Stimulated activated CD4-positive, alpha-beta T cell treated with anti-CD3 and anti-CD28 coated beads, TNF-alpha, amount 100 ng/mL, for 24 hours (primary cell): ENCODE measurements at regions not wholly inside any gene's neighbourhood (a gene's known extent, or its start where the extent isn't known, plus 50 kb on each side); places are given as distances from the start of the nearest gene placed in this dataset.

ENCODE experiments used
- DNase-seq, 3 experiments: peaks; one replicate each; pipeline ENCODE4 v3.0.0-alpha.2; 2020; ENCODE audit warnings: low read depth in 3 of 3

DNA sequence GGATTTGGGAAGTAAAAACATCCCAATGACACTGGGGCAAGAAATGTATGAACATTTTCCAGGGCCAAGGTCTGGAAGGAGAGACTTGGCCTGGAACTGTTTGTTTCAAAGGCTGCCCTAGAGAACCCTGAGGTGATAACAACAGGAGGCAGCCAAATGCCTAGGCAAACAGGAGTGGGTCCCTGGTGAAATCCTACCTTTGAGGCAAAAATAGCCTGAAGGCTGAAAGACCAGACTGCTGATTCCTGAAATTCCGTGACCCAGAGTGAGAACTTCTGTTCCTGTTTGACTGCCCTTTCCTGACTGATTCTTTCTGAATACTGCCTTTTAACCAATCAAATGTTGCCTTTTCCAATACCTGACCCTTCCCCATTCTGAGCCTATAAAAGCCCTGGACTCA lies 196.4 kb downstream of the NSUN3 start:
- no peak for DNase-seq

DNA sequence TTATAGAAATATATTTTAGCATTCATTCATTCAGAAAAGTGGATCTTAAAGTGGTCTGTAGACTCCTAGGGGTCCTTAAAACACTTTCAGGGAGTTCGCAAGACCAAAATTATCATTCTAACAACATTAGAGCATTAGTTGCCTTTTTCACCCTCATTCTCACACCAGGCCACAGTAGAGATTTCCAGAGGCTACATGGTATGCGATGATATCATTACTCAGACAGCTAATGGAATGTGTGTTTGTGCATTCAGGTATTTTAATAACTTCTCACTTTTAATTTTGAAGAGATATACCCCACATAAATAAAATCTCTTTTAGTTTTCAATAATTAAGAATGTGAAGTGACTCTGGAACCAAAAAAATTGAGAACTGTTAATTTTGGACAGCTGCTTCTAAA lies 206.9 kb downstream of the NSUN3 start:
- no peak for DNase-seq

DNA sequence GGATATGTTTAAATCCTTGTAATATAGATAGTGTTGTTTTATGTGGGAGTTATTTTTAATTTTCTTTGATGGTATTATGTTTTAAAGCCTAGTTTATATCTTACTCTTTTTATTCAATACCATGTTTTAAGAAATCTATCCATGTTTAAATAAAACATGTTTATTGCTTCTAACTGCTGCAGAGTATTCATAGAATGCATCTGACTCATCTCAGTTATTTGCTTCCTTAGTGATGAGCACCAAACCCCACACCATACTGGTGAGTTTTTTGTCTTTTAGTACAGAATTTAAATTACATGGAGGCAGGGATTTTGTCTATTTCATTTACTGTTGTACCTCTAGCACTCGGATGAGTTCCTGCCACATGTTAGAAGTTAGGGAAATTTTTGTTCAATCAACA lies 209.2 kb downstream of the NSUN3 start:
- DNase-seq: no peak

DNA sequence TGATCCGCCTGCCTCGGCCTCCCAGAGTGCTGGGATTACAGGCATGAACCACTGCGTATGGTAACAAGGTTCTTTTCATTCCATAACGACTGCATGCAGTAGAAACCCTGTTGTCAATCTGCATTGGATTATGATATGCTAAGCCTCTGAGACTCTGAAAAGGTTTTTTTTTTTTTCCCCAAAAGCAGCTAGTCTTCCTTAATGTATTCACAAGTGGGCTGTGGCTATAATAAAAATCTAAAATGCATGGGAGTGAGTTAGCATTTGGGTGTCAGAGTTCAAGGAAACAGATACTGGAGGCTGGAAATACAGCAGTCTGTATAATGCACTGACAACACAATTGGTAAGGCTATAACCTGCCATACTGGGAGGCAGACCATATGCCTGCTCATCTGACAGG lies 218.1 kb downstream of the NSUN3 start:
- no peak for DNase-seq

DNA sequence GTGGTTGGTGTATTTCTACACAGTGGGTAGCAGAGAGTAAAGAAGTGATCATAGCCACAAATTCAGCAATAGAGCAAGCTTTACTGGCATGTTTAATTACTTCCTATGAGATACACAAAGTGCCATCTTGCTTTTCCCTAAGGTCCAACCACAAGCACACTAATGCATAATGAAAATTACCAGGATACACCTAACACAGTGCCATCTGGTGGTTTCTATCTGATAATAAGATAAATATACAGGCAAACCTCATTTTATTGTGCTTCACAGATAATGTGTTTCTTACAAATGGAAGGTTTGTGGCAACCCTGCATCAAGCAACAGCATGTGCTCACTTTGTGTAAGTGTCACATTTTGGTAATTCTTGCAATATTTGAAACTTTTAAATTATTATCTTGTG lies 223.0 kb downstream of the NSUN3 start:
- no peak for DNase-seq

DNA sequence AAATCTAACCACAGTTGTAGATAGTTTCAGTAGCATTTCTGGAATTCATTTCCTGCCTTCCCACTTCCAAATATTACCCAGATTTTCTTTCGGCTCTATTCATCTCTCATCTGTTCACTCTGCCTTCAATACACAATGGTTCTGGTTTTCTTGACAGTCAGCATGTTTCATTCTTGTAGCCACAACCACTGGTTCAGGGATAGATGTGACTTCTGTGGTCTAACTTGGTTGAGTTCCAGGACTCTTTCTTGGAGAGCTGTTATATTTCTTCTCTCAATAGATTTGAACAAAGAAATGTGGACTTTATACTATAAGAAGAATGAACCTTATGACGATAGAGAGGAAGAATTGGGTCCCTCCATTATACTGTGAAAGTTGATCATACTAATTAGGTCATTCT lies 228.8 kb downstream of the NSUN3 start:
- no peak for DNase-seq

DNA sequence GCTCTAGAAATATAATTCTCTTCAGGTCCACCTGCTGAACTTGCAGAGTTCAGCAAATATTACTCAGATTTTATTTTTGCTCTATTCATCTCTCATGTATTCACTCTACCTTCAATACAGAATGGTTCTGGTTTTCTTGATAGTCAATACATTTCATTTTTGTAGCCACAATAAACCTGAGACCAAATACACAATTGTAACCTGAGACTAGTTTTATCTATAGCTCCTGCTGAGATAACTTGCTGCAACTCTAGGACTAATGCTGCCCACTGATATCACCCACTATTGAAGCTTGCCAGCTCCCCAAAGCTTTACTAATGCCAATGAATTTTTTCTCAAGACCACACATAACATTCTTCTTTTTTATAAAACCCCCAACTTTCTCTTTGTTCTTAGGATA lies 229.3 kb downstream of the NSUN3 start:
- DNase-seq: no peak

DNA sequence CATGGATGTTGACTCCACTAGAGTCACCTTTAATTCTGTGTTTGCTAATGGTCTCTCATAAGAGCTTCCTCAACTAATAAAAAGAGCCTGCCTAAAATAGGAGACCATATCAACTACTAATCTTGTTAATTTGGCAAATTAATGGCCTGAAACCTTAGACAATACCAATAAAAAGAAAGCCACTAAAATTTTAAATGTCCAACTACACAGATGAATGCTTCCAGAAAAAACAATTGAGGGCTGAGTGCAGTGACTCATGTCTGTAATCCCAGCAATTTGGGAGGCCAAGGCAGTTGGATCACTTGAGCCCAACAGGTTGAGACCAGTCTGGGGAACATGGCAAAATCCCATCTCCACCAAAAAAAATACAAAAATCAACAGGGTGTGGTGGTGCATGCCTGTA lies 230.9 kb downstream of the NSUN3 start:
- no peak for DNase-seq

DNA sequence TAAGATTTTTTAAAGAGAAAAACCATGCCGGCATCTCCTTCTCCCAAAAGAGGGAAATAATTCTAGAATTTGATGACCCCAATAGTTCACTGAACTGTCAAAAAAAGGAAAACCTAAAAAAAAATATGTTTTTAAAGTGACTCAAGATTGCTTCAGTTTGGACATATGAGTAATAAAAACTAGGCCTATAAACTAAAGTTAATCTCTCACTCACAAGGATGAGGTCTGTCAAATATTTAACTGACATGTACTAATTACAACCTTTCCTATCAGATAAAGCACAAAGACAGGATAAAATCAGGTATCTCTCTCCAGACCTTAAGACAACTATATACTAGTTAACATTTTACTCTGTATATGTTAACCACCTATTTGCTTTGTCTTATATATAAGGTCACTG lies 231.9 kb downstream of the NSUN3 start:
- DNase-seq: no peak

DNA sequence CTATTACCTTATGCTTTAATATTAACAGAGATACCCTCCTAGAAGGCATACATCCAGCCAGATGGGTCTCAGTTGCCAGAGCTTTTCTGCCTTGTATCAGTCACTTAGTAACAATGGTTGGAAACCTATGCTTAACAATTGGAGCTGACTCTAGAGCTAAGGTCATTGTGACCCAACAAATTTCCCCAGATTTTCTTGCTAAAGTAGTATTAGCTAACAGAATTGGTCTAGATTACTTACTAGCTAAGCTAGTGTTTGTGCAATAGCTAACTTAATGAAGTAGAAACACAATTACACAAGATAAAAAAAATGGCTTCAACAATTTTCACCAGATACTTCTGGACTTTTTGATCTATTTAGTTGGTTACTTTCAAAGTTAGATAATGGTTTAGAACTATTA lies 236.9 kb downstream of the NSUN3 start:
- DNase-seq: no peak

DNA sequence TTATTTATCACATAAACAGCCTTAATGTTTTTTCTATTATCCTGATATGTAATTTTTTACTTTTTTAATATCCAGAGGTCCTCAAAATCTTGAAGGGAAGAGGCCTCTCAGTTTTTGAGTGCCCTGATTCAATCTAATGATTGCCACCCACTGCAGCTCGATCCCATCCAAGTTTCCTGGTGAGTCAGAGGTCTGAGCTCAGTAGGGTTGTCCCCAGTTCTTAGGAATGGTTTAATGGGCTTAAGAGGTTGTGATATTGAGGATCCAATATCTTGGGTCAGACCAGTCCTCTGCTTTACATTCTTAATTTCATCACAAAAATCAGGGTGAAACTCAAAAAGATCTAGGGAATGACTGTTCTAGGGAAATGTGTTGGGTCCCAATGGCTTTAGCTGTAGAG lies 238.5 kb downstream of the NSUN3 start:
- no peak for DNase-seq

DNA sequence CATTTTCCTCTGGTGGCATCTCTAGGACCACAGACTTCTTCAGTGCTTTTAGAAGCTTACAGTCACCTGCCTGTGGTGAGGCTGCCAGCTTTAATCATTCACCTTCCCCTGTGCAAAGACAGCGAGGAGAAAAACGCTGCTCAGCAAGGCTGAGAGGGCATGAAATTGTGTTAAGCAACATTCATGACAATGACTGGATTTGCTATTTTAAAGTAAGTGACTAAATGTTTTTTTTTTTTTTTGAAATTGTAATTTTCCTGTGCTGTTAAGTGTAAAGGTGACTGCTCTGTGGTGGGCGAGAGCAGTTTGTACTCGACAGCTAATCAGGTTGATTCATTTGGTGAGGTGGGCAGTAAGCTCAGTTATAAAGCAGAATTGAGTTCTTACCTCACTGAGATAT lies 240.4 kb downstream of the NSUN3 start:
- no peak for DNase-seq

DNA sequence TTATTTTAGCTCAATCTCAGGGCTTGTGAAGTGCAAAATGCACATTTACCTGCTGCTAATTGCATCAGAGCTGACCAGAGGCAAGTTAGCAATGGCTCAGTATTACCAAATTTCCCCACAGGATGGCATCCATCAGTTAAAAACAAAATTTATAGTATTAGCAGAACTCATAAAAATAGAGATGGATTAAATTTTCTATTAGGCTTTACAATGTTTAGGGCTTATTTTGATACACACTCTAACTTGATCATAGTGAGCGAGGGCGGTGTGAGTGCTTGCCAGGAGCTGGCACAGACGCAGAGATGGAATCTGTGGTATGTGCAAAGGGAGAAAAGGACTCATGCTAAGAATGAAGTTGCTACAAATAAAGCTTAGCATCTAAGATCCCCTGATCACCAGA lies 241.0 kb downstream of the NSUN3 start:
- DNase-seq: no peak

DNA sequence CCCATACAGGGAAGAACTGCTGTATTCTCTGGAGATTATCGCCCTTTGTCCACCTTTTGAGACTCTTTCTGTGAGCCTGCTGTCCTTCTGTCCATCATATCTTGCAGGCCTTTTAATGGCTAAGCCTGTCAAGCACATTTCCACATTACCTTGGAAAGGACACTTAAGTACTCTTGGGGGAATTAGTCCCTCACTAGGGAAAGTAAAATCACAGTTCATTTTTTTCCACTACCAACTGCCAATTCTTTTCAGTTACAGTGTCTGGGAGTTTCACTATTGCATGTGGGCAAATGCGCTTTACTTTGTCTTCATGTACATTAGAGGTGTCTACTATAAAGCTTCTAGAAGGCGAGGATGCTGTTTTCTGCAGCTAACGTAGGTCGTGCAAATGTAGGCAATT lies 242.1 kb downstream of the NSUN3 start:
- DNase-seq: no peak

DNA sequence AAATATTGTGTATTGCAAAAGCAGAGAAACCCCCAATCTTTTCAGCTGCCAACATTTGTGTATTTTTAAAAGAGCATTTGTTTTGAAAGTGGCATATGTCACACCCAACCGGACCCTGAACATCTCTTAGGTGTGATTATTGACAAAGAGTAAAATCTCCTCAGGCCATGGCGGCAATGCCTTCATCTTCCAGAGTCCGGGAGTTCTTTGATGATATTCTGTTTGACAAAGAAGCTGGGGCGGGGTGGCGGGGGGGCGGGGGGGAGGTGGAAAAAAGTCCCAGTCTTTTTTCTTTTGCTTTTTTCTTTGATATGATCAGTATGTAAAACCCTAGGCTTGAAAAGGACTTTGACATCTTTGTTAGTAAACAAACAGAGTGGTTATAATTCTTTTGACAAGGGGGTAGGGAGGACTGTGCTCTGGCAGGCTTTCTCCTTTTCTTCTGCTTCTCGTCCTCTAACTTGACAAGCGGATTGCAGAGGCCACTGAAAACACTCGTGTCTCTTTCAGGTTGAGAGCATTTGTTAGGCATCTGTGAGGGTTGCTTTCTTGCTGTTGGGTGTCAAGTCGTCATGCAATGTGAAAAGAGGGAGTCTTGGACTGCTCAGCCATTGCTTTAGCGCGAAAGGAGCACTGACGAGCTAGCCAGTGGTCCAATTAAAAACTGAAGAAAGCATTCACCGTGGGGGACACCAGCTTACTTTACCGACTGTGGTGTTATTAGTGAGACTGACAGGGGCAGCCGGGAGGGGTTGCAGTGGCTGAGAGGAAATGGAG lies 243.2 kb downstream of the NSUN3 start:
- DNase-seq: no peak

DNA sequence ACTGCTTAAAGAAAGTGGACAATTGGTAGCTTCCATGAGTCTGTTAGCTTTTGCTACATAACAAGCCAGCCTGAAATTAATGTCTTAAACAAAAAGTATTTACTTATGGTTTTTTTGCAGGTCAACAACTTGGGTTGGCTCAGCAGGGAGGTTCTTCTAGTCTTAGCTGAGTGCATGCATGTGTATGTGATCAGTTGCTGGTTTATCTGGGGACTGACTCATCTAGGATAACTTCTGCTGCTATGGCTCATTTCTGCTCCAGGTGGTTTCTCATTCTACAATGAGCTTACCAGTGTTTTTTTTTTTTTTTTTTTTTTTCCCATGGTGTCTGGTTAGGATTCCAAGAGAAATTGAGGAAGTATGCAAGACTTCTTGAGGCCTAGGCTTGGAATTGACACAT lies 244.7 kb downstream of the NSUN3 start:
- no peak for DNase-seq

DNA sequence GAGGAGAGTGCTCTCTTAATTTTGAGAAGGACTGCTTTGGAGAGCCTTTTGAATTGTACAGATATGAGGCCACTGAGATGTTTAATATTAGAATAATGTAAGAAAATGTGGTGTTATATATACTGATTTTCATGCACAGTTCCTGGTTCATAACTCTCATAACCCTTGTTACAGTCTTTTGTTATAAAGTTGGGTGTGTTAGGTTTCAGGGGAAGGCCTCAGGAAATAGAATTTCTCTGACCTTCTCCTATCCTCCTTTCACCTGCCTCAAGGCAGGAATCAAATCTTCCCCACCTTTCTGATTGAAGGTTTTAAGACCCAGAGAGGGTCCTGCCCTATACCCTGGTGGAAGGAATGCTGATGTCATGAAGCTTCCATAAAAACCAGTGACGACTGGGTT lies 245.9 kb downstream of the NSUN3 start:
- DNase-seq: no peak

DNA sequence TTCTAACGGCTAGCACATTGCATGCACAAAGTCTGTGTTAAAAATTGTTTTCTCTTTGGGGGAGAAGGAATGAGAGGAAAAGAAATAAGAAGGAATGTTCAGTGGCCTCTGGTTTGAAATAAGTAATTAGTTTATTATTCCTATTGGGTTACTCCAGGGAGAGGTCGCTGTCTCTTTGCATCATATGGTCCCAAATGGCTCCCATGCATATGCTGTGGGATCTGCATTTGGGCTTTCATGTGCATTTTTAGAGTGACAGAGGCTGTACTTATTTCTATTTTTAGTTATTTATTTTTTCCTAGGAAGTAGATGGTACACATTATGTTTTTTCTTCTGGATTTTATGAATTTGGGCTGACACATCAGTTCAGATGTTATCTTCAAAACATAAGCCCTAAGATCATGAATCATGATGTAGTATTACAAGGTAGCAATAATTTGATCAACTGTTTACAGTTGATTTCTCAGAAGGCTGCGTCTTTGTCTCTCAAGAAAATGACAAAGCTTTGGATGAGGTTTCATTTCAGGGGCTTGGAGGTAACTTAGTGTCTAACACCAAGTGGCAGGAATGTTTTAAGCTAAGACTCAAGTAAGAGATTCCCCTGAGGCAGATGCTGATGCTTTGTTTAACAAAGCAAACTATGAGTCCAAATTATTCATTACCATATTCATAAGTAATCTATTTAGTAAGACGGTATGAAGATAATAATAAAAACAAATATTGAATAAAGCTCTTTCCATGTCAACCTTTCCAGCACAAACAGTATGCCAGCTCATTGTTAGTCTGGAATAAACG lies 247.7 kb downstream of the NSUN3 start:
- no peak for DNase-seq

DNA sequence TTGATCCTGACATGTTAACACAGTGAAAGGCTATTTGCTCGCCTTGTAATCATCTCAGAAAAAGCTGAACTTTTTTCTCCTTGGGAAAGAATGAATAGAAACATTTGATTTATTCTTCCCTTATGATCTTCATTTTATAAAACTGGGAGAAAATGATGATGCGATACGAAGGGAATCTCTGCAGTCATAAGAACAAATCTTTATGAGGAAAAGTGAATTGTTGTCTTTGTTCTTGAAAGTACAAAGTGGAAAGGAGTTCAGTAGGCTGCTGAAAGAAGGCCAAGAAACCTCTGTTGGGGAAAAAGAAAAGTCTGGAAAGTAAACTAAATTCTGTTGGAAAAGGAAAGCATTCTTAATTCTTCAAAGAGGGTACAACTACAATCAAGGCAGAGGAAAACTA lies 248.8 kb downstream of the NSUN3 start:
- no peak for DNase-seq

DNA sequence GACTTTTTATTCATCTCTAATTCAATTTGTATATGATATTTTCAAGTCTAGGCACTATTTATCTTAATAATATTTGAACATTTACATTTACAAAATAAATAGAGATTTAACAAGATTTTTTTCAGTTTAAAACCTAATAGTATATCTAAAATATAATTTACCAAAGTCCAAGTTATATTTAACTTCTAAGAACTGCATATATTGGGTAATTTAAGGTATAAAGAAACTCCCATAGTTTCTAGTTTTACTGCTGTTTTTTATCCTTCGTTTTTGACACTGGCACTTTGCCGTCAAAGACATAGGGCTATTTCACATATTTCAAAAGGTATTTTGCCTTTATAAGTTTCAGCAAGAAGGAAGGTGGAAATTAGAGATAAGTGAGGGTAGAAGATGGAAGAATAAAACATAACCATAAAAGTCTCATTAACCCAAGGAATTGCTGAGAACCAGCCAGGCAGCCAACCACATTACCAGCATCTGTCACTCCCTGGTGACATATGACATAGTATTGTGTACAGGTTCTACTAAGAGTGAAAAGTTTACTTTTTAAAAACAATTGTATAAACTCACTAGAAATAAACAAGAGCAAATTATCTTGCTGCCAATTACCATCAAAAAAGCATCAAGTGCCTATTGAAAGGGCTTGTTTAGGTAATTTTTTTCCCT lies 251.5 kb downstream of the NSUN3 start:
- DNase-seq: no peak

DNA sequence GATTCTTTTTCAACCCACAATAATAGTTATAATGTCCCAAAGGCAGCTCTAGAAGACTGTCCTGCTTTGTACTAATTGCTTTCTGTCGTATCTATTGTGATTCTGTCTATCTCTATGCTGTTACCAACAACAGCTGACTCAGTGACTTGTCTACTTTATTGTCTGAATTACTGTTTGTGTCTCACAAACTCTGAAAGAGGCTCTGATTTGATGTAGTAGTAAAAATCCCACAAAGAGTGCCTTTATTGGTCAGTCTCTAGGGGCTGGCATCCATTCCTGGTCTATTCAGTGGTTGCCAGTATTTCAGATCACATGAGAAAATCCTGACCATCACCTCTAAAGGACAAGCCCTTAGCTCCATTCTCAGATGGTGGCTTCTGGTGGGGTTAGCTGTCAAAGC lies 254.2 kb downstream of the NSUN3 start:
- no peak for DNase-seq

DNA sequence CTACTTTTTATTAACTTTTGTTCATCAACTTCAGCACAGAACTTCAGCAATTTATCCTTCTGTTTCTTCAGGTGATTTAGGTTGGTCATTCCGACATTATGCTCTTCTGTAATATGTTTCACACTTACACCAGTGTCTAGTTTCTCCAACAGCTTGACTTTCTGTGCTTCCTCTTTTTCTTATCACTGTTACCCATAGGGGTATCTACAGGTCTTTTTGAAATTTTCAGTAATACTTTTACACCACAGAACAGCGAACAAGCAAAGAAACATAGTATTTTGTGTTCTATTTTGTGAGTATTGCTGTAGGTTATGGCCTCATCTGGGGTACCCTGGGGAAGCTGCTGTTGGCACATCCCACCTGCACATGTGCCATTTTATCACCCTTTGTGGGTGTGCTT lies 260.7 kb downstream of the NSUN3 start:
- DNase-seq: no peak

DNA sequence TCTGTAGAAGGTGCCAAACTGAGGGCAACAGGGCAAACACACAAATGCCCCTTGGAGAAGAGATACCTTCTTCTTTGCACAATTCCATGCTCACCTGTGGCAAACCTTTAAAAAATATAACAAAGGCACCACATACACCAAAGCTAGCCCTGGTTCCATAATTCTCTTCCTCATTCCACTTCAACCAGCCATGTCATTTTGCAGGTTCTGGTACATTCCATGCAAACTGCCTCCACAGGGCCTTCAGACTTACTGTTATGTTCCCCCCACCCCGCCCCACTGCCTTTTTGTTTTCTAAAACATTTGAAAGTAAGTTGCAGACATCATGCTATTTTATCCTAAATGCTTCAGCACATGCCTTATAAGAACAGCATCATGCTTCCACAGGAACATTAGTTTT lies 269.0 kb downstream of the NSUN3 start:
- DNase-seq: no peak
